HG02884 (cell line): ENCODE measurements at regions not wholly inside any gene's neighbourhood (a gene's known extent, or its start where the extent isn't known, plus 50 kb on each side); places are given as distances from the start of the nearest gene placed in this dataset.
"Not testable (repeated sequence)": the region's sequence is repeated elsewhere in the genome, so short reads cannot be mapped to it uniquely, and the experiment has no call there.

Experiments
- ATAC-seq: cut with Tn5 transposase; IDR thresholded peaks from one replicate; pipeline ENCODE4 v1.9.1; 2021; ENCODE audit warnings: mild to moderate bottlenecking, moderate library complexity; ENCODE audit not compliant: unreplicated experiment

GRCh38 chr7:124177891-124178290, 145.0 kb upstream of the TMEM229A start:
- ATAC-seq, result no peak

DNA sequence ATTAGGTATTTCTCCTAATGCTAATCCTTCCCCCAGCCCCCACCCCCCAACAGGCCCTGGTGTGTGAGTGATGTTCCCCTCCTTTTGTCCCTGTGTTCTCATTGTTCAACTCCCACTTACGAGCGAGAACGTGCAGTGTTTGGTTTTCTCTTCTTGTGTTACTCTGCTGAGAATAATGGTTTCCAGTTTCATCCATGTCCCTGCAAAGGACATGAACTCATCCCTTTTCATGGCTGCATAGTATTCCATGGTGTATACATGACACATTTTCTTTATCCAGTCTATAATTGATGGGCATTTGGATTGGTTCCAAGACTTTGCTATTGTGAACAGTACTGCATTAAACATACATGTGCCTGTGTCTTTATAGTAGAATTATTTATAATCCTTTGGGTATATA, 138.9 kb upstream of the TMEM229A start:
- ATAC-seq, result not testable (repeated sequence)

DNA sequence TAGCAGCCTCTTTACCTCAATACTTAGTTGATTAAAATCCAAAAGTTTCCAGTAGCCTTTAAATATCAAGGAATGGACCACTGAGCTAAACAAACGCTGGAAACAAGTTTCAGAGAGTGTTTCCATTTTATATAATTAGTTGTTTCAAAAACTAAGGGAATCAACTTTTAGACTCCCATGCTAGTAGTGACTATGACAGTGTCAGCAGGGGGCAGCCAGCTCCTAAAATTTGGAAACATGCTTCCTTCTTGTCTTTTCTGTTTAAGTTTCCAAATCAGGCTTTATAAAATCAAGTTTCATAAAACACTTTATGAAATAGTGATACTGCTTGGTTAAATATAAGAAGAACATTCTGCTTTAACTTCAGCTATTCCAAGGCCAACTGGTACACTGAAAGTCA, 138.2 kb upstream of the TMEM229A start:
- no peak for ATAC-seq

GRCh38 chr7:124168616-124169015, 135.7 kb upstream of the TMEM229A start:
- no peak for ATAC-seq

- no peak for ATAC-seq
These were observed 129.8 kb upstream of the TMEM229A start for GRCh38 chr7:124162667-124163066.

GRCh38 chr7:124155432-124156022, 122.7 kb upstream of the TMEM229A start:
- ATAC-seq, result peak; percentile 52

GRCh38 chr7:124152859-124153692, 120.2 kb upstream of the TMEM229A start:
- peak; percentile 64 for ATAC-seq

DNA sequence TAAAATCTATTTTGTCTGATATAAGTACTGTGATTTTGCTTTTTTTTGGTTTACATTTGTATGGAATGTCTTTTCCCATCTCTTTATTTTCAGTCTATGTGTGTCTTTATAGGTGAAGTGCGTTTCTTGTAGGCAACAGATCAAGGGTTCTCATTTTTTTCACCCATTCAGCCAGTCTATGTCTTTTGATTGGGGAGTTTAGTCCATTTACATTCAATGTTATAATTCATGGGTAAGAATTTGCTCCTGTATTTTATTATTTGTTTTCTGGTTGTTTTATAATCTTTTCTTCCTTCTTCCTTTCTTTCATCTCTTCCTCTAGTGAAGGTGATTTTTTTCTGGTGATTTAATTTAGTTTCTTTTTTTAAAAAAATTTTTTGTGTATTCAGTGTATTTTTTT, 104.8 kb upstream of the TMEM229A start:
- ATAC-seq, result no peak

- ATAC-seq, result no peak
These were observed 91.3 kb upstream of the TMEM229A start for GRCh38 chr7:124124201-124124600.

GRCh38 chr7:124120911-124121310, 88.0 kb upstream of the TMEM229A start:
- no peak for ATAC-seq

- no peak for ATAC-seq
These were observed 80.2 kb upstream of the TMEM229A start for GRCh38 chr7:124113045-124113444.

- no peak for ATAC-seq
These were observed 73.7 kb upstream of the TMEM229A start for GRCh38 chr7:124106575-124106974.

GRCh38 chr7:124101173-124101768, 68.4 kb upstream of the TMEM229A start:
- ATAC-seq, result no peak

DNA sequence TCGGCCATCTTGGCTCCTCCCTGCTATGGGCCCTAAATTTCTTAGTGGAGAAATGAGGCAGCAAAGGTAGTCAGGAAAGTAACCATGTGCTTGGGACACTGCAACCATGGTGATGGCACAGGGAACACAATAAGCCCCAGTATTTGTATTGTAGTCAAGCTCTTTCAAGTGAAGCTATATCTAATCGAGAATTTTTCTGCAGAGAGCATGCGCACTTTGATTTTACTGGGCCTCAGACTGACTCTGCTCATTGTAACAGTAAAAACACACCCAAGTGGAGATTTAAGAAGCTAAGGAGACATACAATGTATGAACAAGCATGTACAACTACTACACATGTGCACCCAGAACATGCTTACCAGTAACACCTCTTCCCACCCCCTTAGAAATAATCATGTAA, 67.3 kb upstream of the TMEM229A start:
- ATAC-seq, result no peak

GRCh38 chr7:124099585-124099984, 66.7 kb upstream of the TMEM229A start:
- not testable (repeated sequence) for ATAC-seq

DNA sequence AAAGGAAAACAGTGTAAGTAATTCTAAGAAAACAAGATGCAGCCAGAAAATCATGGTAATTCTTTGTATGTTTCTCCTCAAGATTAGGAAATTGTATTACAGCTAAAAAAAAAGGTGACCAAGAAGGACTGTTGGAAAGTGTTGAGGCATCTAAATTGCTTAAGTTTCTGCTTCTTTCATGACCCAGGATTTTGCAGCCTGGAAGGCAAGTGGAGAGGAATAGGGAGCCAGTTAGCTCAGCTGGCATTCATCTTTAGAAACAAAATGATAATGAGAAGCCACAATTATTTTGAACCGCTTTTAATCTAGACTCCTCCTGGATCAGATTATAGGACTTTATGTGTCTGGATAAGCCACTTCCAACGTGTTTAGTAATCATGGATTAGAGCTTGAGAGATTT, 56.8 kb upstream of the TMEM229A start:
- no peak for ATAC-seq

- no peak for ATAC-seq
These were observed 55.7 kb upstream of the TMEM229A start for GRCh38 chr7:124088590-124088989.

DNA sequence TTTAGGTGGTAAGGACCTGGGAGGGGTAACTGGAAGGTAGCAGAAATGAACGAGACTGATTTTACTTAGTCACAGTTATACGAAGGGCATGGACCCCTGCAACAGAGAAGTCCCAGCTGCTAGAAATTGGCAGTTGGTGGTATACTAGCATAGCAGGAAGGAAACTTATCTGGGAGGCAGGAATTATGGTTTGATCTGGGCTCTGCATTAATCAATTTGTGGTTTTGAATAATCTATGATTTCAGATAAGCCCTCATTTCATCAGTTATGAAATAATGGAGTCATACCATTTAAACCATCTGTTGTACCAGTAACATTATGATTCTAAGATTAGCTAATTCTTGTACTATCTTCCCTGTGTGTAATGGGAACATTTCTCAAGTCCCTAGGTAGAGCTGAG, 54.0 kb upstream of the TMEM229A start:
- no peak for ATAC-seq

GRCh38 chr7:124085179-124085578, 52.3 kb upstream of the TMEM229A start:
- ATAC-seq, result no peak

DNA sequence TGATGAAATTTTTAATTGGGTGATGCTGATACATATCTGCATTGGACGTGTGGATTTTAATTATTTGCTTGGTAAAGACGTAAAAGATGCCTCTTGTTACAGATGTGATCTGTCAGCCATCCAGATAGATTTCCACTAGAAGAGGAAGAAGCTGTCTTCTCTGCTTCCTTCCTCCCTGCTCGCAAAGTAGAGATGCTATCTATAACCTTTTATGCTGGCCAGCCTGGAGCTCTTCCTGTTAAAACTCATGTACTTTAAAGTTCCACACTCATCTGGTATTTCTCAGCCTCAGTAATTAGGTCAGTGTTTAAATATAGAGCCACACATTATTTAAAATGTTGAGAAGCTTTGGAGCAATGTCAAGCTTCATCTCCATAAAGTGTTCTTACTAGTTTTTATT, 51.2 kb upstream of the TMEM229A start:
- no peak for ATAC-seq
